ENCODE measurements at regions not wholly inside any gene's neighbourhood (a gene's known extent, or its start where the extent isn't known, plus 50 kb on each side); places are given as distances from the start of the nearest gene placed in this dataset.

DNA sequence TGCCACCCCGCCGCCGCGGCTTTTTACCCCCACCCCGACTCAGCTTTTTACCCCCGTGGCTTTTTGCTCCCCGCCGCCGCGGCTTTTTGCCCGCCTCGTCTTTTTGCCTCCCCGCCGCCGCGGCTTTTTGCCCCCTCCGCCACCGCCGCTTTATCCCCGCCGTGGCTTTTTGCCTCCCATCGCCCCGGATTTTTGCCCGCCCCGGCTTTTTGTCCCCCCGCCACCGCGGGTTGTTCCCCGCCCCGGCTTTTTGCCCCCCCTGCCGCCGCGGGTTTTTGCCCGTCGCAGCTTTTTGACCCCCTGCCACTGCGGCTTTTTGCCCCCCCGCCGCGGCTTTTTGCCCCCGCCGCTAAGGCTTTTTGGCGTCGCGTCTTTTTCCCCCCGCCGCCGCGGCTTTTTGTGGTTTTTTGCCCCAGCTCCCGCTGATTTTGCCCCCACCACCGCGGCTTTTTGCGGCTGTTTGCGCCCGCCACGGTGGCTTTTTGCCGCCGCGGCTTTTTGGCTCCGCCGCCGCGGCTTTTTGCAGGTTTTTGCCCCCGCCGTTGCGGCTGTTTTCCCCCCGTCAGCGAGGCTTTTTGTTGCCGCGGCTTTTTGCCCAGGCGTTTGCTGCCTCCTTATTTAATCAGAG lies 597.2 kb downstream of the GOLGA6L6 start:
- TF ChIP-seq, protein P1, sequence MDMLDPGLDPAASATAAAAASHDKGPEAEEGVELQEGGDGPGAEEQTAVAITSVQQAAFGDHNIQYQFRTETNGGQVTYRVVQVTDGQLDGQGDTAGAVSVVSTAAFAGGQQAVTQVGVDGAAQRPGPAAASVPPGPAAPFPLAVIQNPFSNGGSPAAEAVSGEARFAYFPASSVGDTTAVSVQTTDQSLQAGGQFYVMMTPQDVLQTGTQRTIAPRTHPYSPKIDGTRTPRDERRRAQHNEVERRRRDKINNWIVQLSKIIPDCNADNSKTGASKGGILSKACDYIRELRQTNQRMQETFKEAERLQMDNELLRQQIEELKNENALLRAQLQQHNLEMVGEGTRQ (IDR thresholded peaks at IDR 0.05; ENCODE audit: low read length): no peak
- TF ChIP-seq POLR2A (IDR thresholded peaks at IDR 0.05; ENCODE audit: control extremely low read depth in 1 of 2, low read depth in 2 of 2, low read length in 2 of 2) (no peak), TBP (IDR thresholded peaks at IDR 0.05; ENCODE audit: low read depth, low read length) (no peak), EP300 (IDR thresholded peaks at IDR 0.05; ENCODE audit: borderline replicate concordance in 1 of 2, low read depth in 2 of 2, low read length in 2 of 2) (no peak), BACH1 (IDR thresholded peaks at IDR 0.05; ENCODE audit: low read length) (no peak), KDM1A (IDR thresholded peaks at IDR 0.05; ENCODE audit: borderline replicate concordance, low read length) (no peak), NANOG (IDR thresholded peaks at IDR 0.05; ENCODE audit: insufficient read depth, low read depth, low read length, poor library complexity, severe bottlenecking) (no peak), TAF1 (IDR thresholded peaks at IDR 0.05; ENCODE audit: low read depth, low read length) (no peak), POLR2AphosphoS5 (IDR thresholded peaks at IDR 0.05; ENCODE audit: low read depth, low read length) (no peak), MAFK (IDR thresholded peaks at IDR 0.05; ENCODE audit: low read depth, low read length) (no peak), E2F6 (IDR thresholded peaks at IDR 0.05) (no peak), SP2 (IDR thresholded peaks at IDR 0.05; ENCODE audit: low read length) (no peak)
- TF ChIP-seq, protein P2, sequence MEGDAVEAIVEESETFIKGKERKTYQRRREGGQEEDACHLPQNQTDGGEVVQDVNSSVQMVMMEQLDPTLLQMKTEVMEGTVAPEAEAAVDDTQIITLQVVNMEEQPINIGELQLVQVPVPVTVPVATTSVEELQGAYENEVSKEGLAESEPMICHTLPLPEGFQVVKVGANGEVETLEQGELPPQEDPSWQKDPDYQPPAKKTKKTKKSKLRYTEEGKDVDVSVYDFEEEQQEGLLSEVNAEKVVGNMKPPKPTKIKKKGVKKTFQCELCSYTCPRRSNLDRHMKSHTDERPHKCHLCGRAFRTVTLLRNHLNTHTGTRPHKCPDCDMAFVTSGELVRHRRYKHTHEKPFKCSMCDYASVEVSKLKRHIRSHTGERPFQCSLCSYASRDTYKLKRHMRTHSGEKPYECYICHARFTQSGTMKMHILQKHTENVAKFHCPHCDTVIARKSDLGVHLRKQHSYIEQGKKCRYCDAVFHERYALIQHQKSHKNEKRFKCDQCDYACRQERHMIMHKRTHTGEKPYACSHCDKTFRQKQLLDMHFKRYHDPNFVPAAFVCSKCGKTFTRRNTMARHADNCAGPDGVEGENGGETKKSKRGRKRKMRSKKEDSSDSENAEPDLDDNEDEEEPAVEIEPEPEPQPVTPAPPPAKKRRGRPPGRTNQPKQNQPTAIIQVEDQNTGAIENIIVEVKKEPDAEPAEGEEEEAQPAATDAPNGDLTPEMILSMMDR (IDR thresholded peaks at IDR 0.05; ENCODE audit: control extremely low read depth in 1 of 3, insufficient read depth in 1 of 3, low read depth in 1 of 3, low read length in 3 of 3): no peak
